Vagina (tissue), 2 donors: ENCODE measurements at regions not wholly inside any gene's neighbourhood (a gene's known extent, or its start where the extent isn't known, plus 50 kb on each side); places are given as distances from the start of the nearest gene placed in this dataset.

Source experiments
- DNase-seq, 2 donors: peaks; one replicate each; pipeline ENCODE4 v3.0.0-alpha.2; 2017; ENCODE audit errors: extremely low spot score in 2 of 2
- H3K27ac ChIP-seq: fragments of 200-600 bp; sonication (generic); one replicate; pipeline ENCODE4 v1.5.1; 2019
- H3K27me3 ChIP-seq: fragments of 200-600 bp; sonication (generic); one replicate; pipeline ENCODE4 v1.5.1; 2019
- H3K36me3 ChIP-seq, 2 donors: fragments of 200-600 bp; sonication (generic); one replicate each; pipeline ENCODE4 v1.5.1; 2017 to 2019
- H3K4me1 ChIP-seq: fragments of 200-600 bp; sonication (generic); one replicate; pipeline ENCODE4 v1.5.1; 2019
- H3K4me3 ChIP-seq, 2 donors: fragments of 200-600 bp; sonication (generic); 1 replicate in 1 of 2; 2 replicates in 1 of 2; pipeline ENCODE4 v1.5.1; 2016 to 2019
- H3K9me3 ChIP-seq: fragments of 200-600 bp; sonication (generic); one replicate; pipeline ENCODE4 v1.5.1; 2019
- CTCF ChIP-seq, 3 experiments: fragments of 450-650 bp in 2 of 3; fragments of 200-600 bp in 1 of 3; sonication (generic) in 1 of 3; IDR thresholded peaks; one replicate each; pipeline ENCODE4 v1.5.1; 2017 to 2019; ENCODE audit warnings: antibody characterized with exemption in 3 of 3, mild to moderate bottlenecking in 2 of 3, moderate library complexity in 2 of 3
- POLR2A ChIP-seq, 2 donors: fragments of 450-650 bp; IDR thresholded peaks; one replicate each; pipeline ENCODE4 v1.6.1; 2017; ENCODE audit warnings: antibody characterized with exemption in 2 of 2, mild to moderate bottlenecking in 2 of 2, moderate library complexity in 2 of 2
- POLR2AphosphoS5 ChIP-seq, 2 donors: sonication (generic); formaldehyde crosslinking; IDR thresholded peaks; one replicate each; pipeline ENCODE4 v1.9.0; 2017; ENCODE audit warnings: antibody characterized with exemption in 2 of 2, mild to moderate bottlenecking in 2 of 2, low read depth in 1 of 2; ENCODE audit not compliant: insufficient read depth in 1 of 2
- intact Hi-C: fragments of 100-400 bp; cut with DNase I; formaldehyde crosslinking; loops from one replicate; pipeline ENCODE4 v1.15.1; 2023

- DNase-seq = no peak
- Histone ChIP-seq H3K36me3 (no peaks in the 10 kb centered on the region), H3K27me3 (no peaks in the 10 kb centered on the region), H3K9me3 (no peaks in the 10 kb centered on the region), H3K27ac (no peak overlapping the region), H3K4me1 (no peaks in the 10 kb centered on the region), H3K4me3 (no peak overlapping the region)
- intact Hi-C loops = no loop called here
- TF ChIP-seq POLR2A (IDR thresholded peaks at IDR 0.05) = no peak
- no peak for TF ChIP-seq POLR2AphosphoS5 (IDR thresholded peaks at IDR 0.05; ENCODE audit: insufficient read depth in 1 of 2, low read depth in 1 of 2)
- no peak for TF ChIP-seq CTCF (IDR thresholded peaks at IDR 0.05)
Observed at GRCh38 chr16:59260892-59261291, 526.8 kb upstream of the GOT2 start.

- Histone ChIP-seq H3K4me3 (no peak overlapping the region), H3K9me3 (no peaks in the 10 kb centered on the region), H3K27ac (no peak overlapping the region), H3K4me1 (no peaks in the 10 kb centered on the region), H3K36me3 (no peaks in the 10 kb centered on the region), H3K27me3 (no peaks in the 10 kb centered on the region)
- DNase-seq = no peak
- intact Hi-C loops = no loop called here
- TF ChIP-seq POLR2AphosphoS5 (IDR thresholded peaks at IDR 0.05; ENCODE audit: insufficient read depth in 1 of 2, low read depth in 1 of 2) = no peak
- no peak for TF ChIP-seq CTCF (IDR thresholded peaks at IDR 0.05)
- TF ChIP-seq POLR2A (IDR thresholded peaks at IDR 0.05) = no peak
Observed at GRCh38 chr16:59259950-59260319, 525.8 kb upstream of the GOT2 start.

- no peaks in the 10 kb centered on the region for H3K4me1 ChIP-seq
- H3K4me3 ChIP-seq = no peak overlapping the region
- no peak for TF ChIP-seq POLR2AphosphoS5 (IDR thresholded peaks at IDR 0.05; ENCODE audit: insufficient read depth in 1 of 2, low read depth in 1 of 2)
- no peak for TF ChIP-seq POLR2A (IDR thresholded peaks at IDR 0.05)
- no peak for TF ChIP-seq CTCF (IDR thresholded peaks at IDR 0.05)
- no peak overlapping the region for H3K27ac ChIP-seq
- intact Hi-C loops = no loop called here
- no peaks in the 10 kb centered on the region for H3K27me3 ChIP-seq
- no peaks in the 10 kb centered on the region for H3K36me3 ChIP-seq
- DNase-seq = no peak
- no peaks in the 10 kb centered on the region for H3K9me3 ChIP-seq
Observed at GRCh38 chr16:59259074-59259949, 525.2 kb upstream of the GOT2 start.

GRCh38 chr16:59252317-59252716 is 518.2 kb upstream of the GOT2 start:
- Histone ChIP-seq H3K9me3 (no peaks in the 10 kb centered on the region), H3K27me3 (no peaks in the 10 kb centered on the region), H3K36me3 (no peaks in the 10 kb centered on the region), H3K4me1 (no peaks in the 10 kb centered on the region), H3K4me3 (no peak overlapping the region), H3K27ac (no peak overlapping the region)
- TF ChIP-seq POLR2A (IDR thresholded peaks at IDR 0.05) (no peak), CTCF (IDR thresholded peaks at IDR 0.05) (no peak), POLR2AphosphoS5 (IDR thresholded peaks at IDR 0.05; ENCODE audit: insufficient read depth in 1 of 2, low read depth in 1 of 2) (no peak)
- DNase-seq = no peak
- intact Hi-C loops = no loop called here

- no peak for TF ChIP-seq CTCF (IDR thresholded peaks at IDR 0.05)
- no peak for TF ChIP-seq POLR2AphosphoS5 (IDR thresholded peaks at IDR 0.05; ENCODE audit: insufficient read depth in 1 of 2, low read depth in 1 of 2)
- no peak for TF ChIP-seq POLR2A (IDR thresholded peaks at IDR 0.05)
- no peaks in the 10 kb centered on the region for H3K9me3 ChIP-seq
- no peak for DNase-seq
- no peaks in the 10 kb centered on the region for H3K27me3 ChIP-seq
- H3K27ac ChIP-seq = no peak overlapping the region
- H3K36me3 ChIP-seq = no peaks in the 10 kb centered on the region
- intact Hi-C loops = no loop called here
- H3K4me1 ChIP-seq = no peaks in the 10 kb centered on the region
- H3K4me3 ChIP-seq = no peak overlapping the region
Observed at GRCh38 chr16:59249011-59249410, 514.9 kb upstream of the GOT2 start.
